ENCODE measurements at regions not wholly inside any gene's neighbourhood (a gene's known extent, or its start where the extent isn't known, plus 50 kb on each side); places are given as distances from the start of the nearest gene placed in this dataset.
"Not testable (repeated sequence)": the region's sequence is repeated elsewhere in the genome, so short reads cannot be mapped to it uniquely, and the experiment has no call there.

DNA sequence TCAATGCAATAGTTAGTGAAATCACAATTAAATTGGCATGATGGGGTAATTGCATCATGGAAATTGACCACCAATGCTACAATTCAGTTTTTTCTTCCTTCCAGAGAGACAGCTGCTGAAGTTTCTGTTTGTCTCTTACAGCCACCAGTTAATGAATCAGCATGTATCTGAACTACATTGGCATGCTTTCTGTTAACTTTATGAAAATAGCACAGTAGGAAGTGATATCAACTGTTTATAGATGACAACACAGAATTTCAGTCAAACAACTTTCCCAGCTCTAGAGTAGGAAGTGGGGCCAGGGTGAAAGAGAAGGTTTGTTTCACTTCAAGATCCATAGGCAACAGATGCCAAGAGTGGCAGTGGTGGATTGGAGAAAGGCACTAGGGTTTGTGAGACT lies 339.6 kb upstream of the VWC2 start:
- Histone ChIP-seq H3K9me3 (replicated peaks) (no peaks in the 10 kb centered on the region), H3K4me1 (replicated peaks) (no peaks in the 10 kb centered on the region), H3K4me3 (no peak overlapping the region), H3K27ac (no peak overlapping the region), H3K36me3 (no peaks in the 10 kb centered on the region), H3K27me3 (replicated peaks) (no peaks in the 10 kb centered on the region)
- DNase-seq (ENCODE audit: low read depth in 1 of 2, low spot score in 2 of 2), result no peak

DNA sequence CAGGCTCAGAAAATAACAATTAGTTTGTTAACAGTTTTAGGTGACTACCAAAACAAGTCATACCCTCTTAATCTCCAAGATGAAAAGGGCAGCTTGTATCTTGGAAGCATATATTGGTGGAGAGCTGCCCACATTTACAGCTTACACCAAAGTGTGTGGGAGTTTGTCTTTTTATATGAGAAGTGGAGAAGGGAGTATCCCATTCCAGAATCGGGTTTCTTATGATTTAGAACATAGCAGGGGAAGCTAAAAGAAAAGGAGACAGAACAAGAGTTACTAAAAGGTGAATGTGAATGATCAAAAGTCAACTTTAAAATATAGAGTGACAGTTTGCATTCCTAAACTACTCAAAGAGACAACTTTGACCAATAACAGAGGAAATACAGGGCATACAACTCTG lies 338.6 kb upstream of the VWC2 start:
- Histone ChIP-seq H3K4me1 (replicated peaks) (no peaks in the 10 kb centered on the region), H3K27me3 (replicated peaks) (no peaks in the 10 kb centered on the region), H3K27ac (no peak overlapping the region), H3K36me3 (no peaks in the 10 kb centered on the region), H3K9me3 (replicated peaks) (no peaks in the 10 kb centered on the region), H3K4me3 (no peak overlapping the region)
- DNase-seq (ENCODE audit: low read depth in 1 of 2, low spot score in 2 of 2), result no peak

DNA sequence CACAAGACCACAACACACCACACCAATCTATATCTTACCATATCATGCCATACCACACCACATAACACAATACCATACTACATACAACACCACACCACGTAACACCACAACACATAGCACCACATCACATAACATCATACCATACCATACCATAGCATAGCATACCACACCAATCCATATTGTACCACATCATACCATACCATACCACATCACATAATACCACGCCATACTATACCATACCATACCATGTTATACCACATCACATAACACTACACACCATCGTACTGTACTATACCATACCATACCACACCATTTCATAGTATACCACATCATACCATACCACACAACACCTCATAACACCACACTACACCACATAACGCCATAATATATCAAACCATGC lies 335.2 kb upstream of the VWC2 start:
- DNase-seq (ENCODE audit: low read depth in 1 of 2, low spot score in 2 of 2), result no peak
- no peaks in the 10 kb centered on the region for H3K27me3 ChIP-seq (replicated peaks)
- H3K27ac ChIP-seq, result no peak overlapping the region
- H3K4me1 ChIP-seq (replicated peaks), result no peaks in the 10 kb centered on the region
- no peaks in the 10 kb centered on the region for H3K36me3 ChIP-seq
- H3K4me3 ChIP-seq, result no peak overlapping the region
- H3K9me3 ChIP-seq (replicated peaks), result no peaks in the 10 kb centered on the region

DNA sequence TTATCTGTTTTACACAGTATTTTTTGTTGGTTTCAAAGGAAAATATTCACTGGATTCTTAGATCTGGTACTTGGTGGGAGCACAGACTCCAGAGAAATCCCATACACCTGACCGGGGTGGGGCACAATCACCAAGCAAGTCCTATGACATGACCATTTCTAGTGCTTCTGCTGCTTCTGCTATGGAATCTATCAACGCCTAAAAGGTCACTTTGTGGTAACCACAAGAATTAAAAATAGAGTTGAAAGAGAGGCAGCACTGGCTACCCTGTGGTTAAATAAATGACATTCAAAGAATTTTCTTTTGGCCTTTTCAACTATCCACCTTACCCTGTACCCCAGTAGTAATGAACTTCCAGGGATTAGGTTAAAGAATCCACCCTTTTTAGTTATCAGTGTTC lies 329.9 kb upstream of the VWC2 start:
- no peaks in the 10 kb centered on the region for H3K9me3 ChIP-seq (replicated peaks)
- no peaks in the 10 kb centered on the region for H3K27me3 ChIP-seq (replicated peaks)
- no peaks in the 10 kb centered on the region for H3K4me1 ChIP-seq (replicated peaks)
- no peak overlapping the region for H3K4me3 ChIP-seq
- DNase-seq (ENCODE audit: low read depth in 1 of 2, low spot score in 2 of 2), result no peak
- no peak overlapping the region for H3K27ac ChIP-seq
- no peaks in the 10 kb centered on the region for H3K36me3 ChIP-seq

DNA sequence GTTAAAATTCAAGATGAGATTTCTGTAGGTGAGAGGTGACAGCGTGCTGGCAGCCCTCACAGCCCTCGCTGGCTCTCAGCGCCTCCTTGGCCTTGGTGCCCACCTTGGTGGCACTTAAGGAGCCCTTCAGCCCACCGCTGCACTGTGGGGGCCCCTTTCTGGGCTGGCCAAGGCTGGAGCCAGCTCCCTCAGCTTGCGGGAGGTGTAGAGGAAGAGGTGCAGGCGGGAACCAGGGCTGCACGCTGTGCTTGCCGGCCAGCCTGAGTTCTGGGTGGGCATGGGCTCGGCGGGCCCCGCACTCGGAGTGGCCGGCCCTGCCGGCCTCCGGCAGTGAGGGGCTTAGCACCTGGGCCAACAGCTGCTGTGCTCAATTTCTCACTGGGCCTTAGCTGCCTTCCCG lies 320.0 kb upstream of the VWC2 start:
- no peaks in the 10 kb centered on the region for H3K9me3 ChIP-seq (replicated peaks)
- no peaks in the 10 kb centered on the region for H3K27me3 ChIP-seq (replicated peaks)
- DNase-seq (ENCODE audit: low read depth in 1 of 2, low spot score in 2 of 2), result no peak
- H3K27ac ChIP-seq, result no peak overlapping the region
- no peak overlapping the region for H3K4me3 ChIP-seq
- no peaks in the 10 kb centered on the region for H3K36me3 ChIP-seq
- H3K4me1 ChIP-seq (replicated peaks), result no peaks in the 10 kb centered on the region

DNA sequence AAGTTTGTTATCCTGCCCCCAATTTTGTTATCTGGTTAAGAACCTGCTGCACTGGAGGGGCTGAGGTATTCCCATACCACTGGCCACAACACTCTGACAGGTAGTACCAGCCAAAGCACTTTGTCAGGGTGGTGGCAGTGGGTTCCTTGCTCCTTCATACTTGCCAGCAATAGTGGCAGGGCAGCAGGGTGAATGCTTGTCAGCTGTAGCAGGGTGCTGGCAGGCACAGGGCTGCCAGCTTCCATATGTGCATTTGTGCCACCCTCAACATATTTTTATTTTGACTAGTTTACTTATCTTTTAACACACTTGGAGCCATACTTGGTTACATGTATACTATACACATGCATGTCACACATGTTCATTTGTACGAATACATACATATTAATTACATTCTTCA lies 294.0 kb upstream of the VWC2 start:
- no peak for DNase-seq (ENCODE audit: low read depth in 1 of 2, low spot score in 2 of 2)
- Histone ChIP-seq H3K36me3 (no peaks in the 10 kb centered on the region), H3K27me3 (replicated peaks) (no peaks in the 10 kb centered on the region), H3K27ac (no peak overlapping the region), H3K9me3 (replicated peaks) (peaks cover 3% of the 10 kb centered on the region; the same call in 1 of the 2 replicates), H3K4me1 (replicated peaks) (no peaks in the 10 kb centered on the region), H3K4me3 (no peak overlapping the region)

DNA sequence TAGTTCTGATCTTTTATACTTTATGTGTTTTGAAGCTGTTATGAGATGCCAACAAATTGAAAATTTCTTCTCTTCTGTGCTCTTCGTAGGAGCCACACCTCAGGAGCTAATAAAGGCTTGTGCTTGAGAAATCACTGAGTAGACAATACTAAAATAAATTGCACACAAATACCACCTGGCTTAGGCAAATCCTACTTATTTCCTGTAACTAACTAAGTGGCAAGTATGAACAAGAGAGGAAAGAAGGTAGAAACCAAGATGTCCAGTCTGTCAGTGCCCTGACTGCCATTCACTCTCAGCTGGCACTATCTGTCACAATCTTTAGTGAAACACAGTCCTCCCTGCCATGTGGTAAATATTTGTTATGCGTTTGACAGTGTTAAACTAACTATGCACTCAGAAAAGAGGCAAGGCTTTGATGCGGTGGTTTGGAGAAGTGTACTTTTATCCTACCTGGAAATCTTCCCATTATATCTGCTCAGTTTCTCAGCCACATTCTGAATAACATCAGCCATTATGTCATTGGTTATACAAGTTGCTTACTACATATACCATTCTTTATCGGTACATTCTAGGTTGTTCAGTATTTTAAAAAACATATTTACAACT lies 293.4 kb upstream of the VWC2 start:
- no peak overlapping the region for H3K27ac ChIP-seq
- H3K9me3 ChIP-seq (replicated peaks), result no peaks in the 10 kb centered on the region; the same call in 1 of the 2 replicates
- H3K27me3 ChIP-seq (replicated peaks), result no peaks in the 10 kb centered on the region
- no peaks in the 10 kb centered on the region for H3K4me1 ChIP-seq (replicated peaks)
- DNase-seq (ENCODE audit: low read depth in 1 of 2, low spot score in 2 of 2), result no peak
- H3K4me3 ChIP-seq, result no peak overlapping the region
- H3K36me3 ChIP-seq, result no peaks in the 10 kb centered on the region

DNA sequence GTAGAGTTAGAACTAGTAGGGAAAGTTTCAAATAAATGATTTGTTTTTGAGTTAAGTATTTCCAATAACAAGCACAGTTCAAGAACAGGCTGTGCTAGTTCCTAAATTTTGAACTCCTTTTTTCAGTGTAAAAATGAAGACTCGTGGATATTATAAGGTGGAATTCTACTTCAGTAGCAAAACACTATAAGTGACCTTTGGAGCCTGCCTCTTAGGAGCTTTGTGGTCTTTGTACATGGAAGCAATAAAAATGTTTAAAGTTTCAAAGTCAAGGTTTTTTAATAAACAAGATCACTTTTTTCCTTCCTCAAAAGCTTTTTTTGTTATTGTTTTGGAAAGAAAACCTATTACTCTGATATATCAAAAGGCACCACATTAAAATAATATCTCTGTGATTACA lies 292.4 kb upstream of the VWC2 start:
- Histone ChIP-seq H3K27me3 (replicated peaks) (no peaks in the 10 kb centered on the region), H3K27ac (no peak overlapping the region), H3K9me3 (replicated peaks) (no peaks in the 10 kb centered on the region; the same call in 1 of the 2 replicates), H3K36me3 (no peaks in the 10 kb centered on the region), H3K4me3 (no peak overlapping the region), H3K4me1 (replicated peaks) (no peaks in the 10 kb centered on the region)
- DNase-seq (ENCODE audit: low read depth in 1 of 2, low spot score in 2 of 2), result no peak

DNA sequence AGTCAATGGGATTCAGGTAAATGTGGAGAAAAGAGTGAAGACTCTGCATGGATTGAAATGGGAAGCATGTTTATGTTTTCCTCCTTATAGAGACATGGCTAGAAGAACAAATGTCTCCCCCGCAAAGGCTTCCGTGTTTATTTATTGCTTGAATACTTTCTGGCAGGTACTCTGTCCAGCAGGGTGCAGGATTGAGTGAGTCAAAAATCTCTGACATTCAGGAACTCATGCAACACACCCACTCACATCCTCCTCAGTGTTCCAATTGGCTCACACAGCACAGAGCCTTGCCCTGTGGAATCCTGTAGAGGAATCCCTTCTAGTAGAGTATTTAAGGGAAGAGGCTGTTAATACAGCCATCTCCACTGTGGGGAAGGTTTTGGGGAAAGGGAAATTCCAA lies 290.3 kb upstream of the VWC2 start:
- DNase-seq (ENCODE audit: low read depth in 1 of 2, low spot score in 2 of 2), result no peak
- Histone ChIP-seq H3K27me3 (replicated peaks) (no peaks in the 10 kb centered on the region), H3K4me1 (replicated peaks) (no peaks in the 10 kb centered on the region), H3K4me3 (no peak overlapping the region), H3K36me3 (no peaks in the 10 kb centered on the region), H3K27ac (no peak overlapping the region), H3K9me3 (replicated peaks) (no peaks in the 10 kb centered on the region)

DNA sequence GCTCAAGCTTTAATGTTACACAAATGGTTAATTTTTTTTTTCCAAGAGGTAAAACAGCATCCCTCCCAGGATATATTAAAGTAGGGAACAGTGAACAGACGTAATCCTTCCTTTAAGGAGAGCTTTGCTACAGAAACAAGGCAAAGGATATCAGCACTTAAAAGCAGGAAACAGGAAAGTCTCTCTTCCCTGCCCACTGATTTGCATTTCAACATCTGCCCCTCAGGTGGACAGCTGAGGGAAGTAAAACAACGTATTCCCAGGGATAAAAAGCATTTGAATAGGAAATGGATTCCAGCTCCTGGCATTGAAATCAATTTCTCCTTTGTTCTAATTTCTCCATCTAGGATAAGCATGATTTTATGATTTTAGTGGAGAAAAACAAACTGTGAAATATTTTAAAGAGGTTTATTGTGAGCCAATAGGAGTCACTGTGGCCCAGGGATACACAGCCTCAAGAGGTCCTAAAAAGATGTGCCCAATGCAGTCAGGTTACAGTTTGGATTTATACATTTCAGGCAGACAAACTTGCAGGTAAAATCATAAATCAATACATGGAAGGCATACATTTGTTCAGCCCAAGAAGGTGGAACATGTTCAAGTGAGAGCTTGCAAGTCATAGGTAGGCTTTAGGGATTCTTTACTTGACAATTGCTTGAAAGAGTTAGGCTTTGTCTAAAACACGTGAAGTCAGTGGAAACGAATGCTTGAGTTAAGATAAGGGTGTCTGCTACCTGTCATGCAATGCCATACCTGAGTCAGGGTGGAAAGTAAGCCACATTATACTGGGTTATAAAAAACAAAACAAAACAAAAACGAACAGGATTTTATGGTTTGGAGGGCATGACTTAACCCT lies 286.2 kb upstream of the VWC2 start:
- no peaks in the 10 kb centered on the region for H3K9me3 ChIP-seq (replicated peaks)
- no peak overlapping the region for H3K4me3 ChIP-seq
- no peaks in the 10 kb centered on the region for H3K4me1 ChIP-seq (replicated peaks)
- no peaks in the 10 kb centered on the region for H3K36me3 ChIP-seq
- no peak for DNase-seq (ENCODE audit: low read depth in 1 of 2, low spot score in 2 of 2)
- H3K27ac ChIP-seq, result no peak overlapping the region
- no peaks in the 10 kb centered on the region for H3K27me3 ChIP-seq (replicated peaks)

DNA sequence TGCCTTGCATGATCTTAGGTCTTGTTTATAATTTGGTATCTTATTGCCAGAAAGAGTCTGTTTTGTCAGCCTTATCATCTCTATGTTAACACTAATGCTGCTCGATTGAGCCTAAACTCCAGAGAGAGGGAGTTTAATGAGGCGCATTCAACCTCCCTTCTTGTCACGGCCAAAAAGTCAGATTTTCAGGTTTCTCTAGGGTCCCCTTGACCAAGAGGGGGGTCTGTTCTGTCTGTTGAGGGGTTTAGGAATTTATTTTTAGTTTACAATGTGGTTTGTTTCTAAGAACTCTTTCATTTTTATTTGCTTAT lies 285.7 kb upstream of the VWC2 start:
- no peaks in the 10 kb centered on the region for H3K9me3 ChIP-seq (replicated peaks)
- H3K4me1 ChIP-seq (replicated peaks), result no peaks in the 10 kb centered on the region
- DNase-seq (ENCODE audit: low read depth in 1 of 2, low spot score in 2 of 2), result no peak
- no peak overlapping the region for H3K4me3 ChIP-seq
- no peaks in the 10 kb centered on the region for H3K27me3 ChIP-seq (replicated peaks)
- no peak overlapping the region for H3K27ac ChIP-seq
- no peaks in the 10 kb centered on the region for H3K36me3 ChIP-seq

DNA sequence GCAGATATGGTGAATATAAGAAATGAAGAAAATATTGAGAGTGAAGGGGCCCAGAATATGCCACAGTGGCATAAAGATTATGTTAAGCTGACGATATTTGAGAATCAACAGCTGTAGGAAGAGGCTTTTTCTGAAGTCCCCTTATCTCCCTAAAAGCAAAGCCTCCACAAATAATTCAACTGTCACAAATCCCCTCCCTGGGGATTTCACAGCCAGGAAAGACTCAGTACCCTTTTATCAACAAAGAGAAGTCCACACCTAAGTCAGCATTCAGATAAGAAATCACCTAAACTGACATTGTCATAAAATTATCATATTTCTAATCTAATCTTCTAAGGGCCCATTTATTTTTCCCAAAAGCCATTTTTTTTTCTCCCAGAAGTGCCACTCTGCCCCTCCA lies 284.9 kb upstream of the VWC2 start:
- no peak overlapping the region for H3K27ac ChIP-seq
- no peaks in the 10 kb centered on the region for H3K36me3 ChIP-seq
- no peaks in the 10 kb centered on the region for H3K4me1 ChIP-seq (replicated peaks)
- no peak overlapping the region for H3K4me3 ChIP-seq
- DNase-seq (ENCODE audit: low read depth in 1 of 2, low spot score in 2 of 2), result no peak
- H3K9me3 ChIP-seq (replicated peaks), result no peaks in the 10 kb centered on the region
- H3K27me3 ChIP-seq (replicated peaks), result no peaks in the 10 kb centered on the region

DNA sequence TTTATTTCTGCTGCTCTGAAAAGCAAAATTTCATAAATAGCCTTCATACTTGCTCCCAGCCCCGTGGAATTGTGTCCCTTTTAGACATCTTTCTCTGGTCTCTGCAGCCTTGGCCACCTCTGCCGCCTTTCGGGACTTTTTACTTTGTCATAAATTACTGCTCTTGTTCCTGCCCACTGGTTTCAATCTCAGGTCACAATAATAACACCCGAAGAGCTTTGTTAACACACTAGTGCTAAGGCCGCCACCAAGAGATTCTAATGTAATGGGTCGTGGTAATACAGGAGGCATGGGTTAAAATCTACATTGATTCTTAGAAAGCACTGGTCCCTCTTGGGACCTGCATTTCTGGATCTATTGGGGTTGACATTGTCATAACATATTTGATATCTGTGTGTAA lies 276.0 kb upstream of the VWC2 start:
- Histone ChIP-seq H3K4me1 (replicated peaks) (no peaks in the 10 kb centered on the region), H3K4me3 (no peak overlapping the region), H3K27me3 (replicated peaks) (no peaks in the 10 kb centered on the region), H3K27ac (no peak overlapping the region), H3K36me3 (no peaks in the 10 kb centered on the region), H3K9me3 (replicated peaks) (no peaks in the 10 kb centered on the region)
- no peak for DNase-seq (ENCODE audit: low read depth in 1 of 2, low spot score in 2 of 2)

DNA sequence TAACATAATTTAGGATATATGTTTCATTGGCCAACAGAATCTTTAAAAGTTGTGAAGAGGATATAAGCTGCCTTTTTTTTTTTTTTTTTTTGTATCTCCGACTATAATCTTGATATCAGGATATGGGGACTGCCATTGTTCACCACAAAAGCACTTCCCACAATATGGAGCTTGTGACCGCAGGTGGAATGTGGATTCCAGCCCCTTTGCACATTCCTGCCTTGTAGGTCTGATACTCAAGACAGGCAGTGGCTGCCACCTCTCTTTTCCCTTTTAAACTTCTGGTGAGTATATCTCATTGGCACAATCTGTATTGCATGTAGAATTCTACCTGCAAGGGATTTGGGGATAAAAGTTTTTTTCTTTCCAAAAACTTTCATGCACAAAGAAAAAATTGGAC lies 272.7 kb upstream of the VWC2 start:
- Histone ChIP-seq H3K36me3 (no peaks in the 10 kb centered on the region), H3K4me1 (replicated peaks) (no peaks in the 10 kb centered on the region), H3K9me3 (replicated peaks) (no peaks in the 10 kb centered on the region), H3K27me3 (replicated peaks) (no peaks in the 10 kb centered on the region), H3K4me3 (no peak overlapping the region), H3K27ac (no peak overlapping the region)
- DNase-seq (ENCODE audit: low read depth in 1 of 2, low spot score in 2 of 2), result no peak

DNA sequence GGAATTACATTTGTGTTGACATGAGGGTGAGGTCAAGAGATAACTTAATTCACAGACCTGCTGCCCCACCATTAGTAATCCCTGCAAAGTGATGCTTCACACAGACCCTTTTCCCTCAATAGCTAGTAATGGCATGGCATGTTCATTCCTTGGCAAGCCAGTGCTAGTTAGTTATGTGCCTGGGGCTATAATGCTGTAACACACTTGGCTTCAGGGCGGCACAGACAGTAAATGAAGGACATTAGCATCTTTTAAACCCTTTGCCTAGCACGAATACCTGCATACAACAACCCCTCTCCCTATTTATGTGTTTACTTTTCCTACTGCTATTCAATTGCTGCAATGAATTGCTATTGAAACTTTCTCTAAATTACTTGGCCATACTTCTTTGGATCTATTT lies 266.2 kb upstream of the VWC2 start:
- not testable (repeated sequence) for H3K36me3 ChIP-seq; H3K9me3 ChIP-seq (replicated peaks); H3K27me3 ChIP-seq (replicated peaks); H3K4me1 ChIP-seq (replicated peaks); DNase-seq (ENCODE audit: low read depth in 1 of 2, low spot score in 2 of 2); H3K27ac ChIP-seq; H3K4me3 ChIP-seq
